HepG2 (cell line): ENCODE measurements at regions not wholly inside any gene's neighbourhood (a gene's known extent, or its start where the extent isn't known, plus 50 kb on each side); places are given as distances from the start of the nearest gene placed in this dataset.

Experiments
- ATAC-seq: fragments of 200-7000 bp; cut with Tn5 transposase; 3 replicates; pipeline ENCODE4 v1.9.1; 2020; ENCODE audit warnings: mild to moderate bottlenecking, moderate library complexity
- BruUV-seq: library from RNA; stranded (reverse); fragments of 400-500 nt; replicated peaks from 2 replicates; lab custom pipeline; 2021; lab: Mats Ljungman, UMichigan
- CTCF ChIA-PET: fragments of 300-600 bp; formaldehyde crosslinking; extraction: SDS; loops from one replicate; lab custom pipeline; 2021; ENCODE audit warnings: low total read pairs, inconsistent platforms, low intra/inter-chr PET ratio; lab: Yijun Ruan, JAX
- POLR2A ChIA-PET: fragments of 350-600 bp; sonication (Branson Sonifier 250); formaldehyde crosslinking; loops from one replicate; lab custom pipeline; 2020; ENCODE audit warnings: antibody characterized with exemption, inconsistent platforms; lab: Yijun Ruan, JAX
- DNase-seq: peaks from one replicate; pipeline ENCODE4 v3.0.0-alpha.2; 2015; ENCODE audit warnings: low spot score
- FAIRE-seq: peaks from 3 replicates; lab custom pipeline; 2011; peaks lifted over from hg19 to GRCh38; lab: Jason Lieb, UNC
- H2AFZ ChIP-seq: one replicate; pipeline ENCODE4 v1.6.1; 2011; ENCODE audit warnings: low read length, inconsistent platforms
- H3K27ac ChIP-seq: fragments of 300-600 bp; 3 replicates; pipeline ENCODE4 v1.8.0; 2011; ENCODE audit warnings: mixed run types, mild to moderate bottlenecking, mixed read lengths, low read length, inconsistent platforms; ENCODE audit not compliant: insufficient read depth; ENCODE audit errors: extremely low read length
- H3K27me3 ChIP-seq, 2 experiments: fragments of 200-600 bp in 1 of 2; 2 replicates in 1 of 2; 3 replicates in 1 of 2; pipeline versions ENCODE4 v1.6.0 to v1.8.0; 2011; ENCODE audit warnings: low read length in 2 of 2, mild to moderate bottlenecking in 2 of 2, moderate library complexity in 2 of 2, inconsistent platforms in 1 of 2; ENCODE audit not compliant: insufficient read depth in 2 of 2, control insufficient read depth in 1 of 2
- H3K36me3 ChIP-seq, 2 experiments: fragments of 200-600 bp in 1 of 2; replicated peaks in 1 of 2; 2 replicates in 1 of 2; 3 replicates in 1 of 2; pipeline versions ENCODE4 v1.5.1 to v1.8.0; 2011; ENCODE audit warnings: low read length in 2 of 2, inconsistent platforms in 1 of 2; ENCODE audit not compliant: insufficient read depth in 2 of 2, control insufficient read depth in 1 of 2
- H3K4me1 ChIP-seq: 2 replicates; pipeline ENCODE4 v1.5.1; 2012; ENCODE audit warnings: low read length, inconsistent platforms; ENCODE audit not compliant: insufficient read depth
- H3K4me2 ChIP-seq: 2 replicates; pipeline ENCODE4 v1.6.0; 2011; ENCODE audit warnings: low read depth, low read length, inconsistent platforms
- H3K4me3 ChIP-seq, 3 experiments: fragments of 200-600 bp in 1 of 3; sonication (generic), shearing (Covaris generic) in 1 of 3; replicated peaks in 1 of 3; 2 replicates each; pipeline ENCODE4 v1.5.1; 2011 to 2016; ENCODE audit warnings: low read length in 3 of 3, inconsistent platforms in 2 of 3, low read depth in 2 of 3, mild to moderate bottlenecking in 2 of 3, control low read depth in 1 of 3, mixed read lengths in 1 of 3; ENCODE audit not compliant: insufficient read depth in 1 of 3
- H3K79me2 ChIP-seq: one replicate; pipeline ENCODE4 v1.6.1; 2011; ENCODE audit warnings: low read length, inconsistent platforms; ENCODE audit not compliant: insufficient read depth
- H3K9ac ChIP-seq: 2 replicates; pipeline ENCODE4 v1.6.0; 2011; ENCODE audit warnings: mild to moderate bottlenecking, low read depth, low read length, inconsistent platforms; ENCODE audit not compliant: insufficient read depth
- H3K9me3 ChIP-seq: 2 replicates; pipeline ENCODE4 v1.5.1; 2012; ENCODE audit warnings: mild to moderate bottlenecking, low read length
- H4K20me1 ChIP-seq: 2 replicates; pipeline ENCODE4 v1.6.0; 2011; ENCODE audit warnings: inconsistent platforms, mild to moderate bottlenecking, low read length, moderate library complexity; ENCODE audit not compliant: insufficient read depth
- ARNT ChIP-seq: fragments of 450-650 bp; IDR thresholded peaks from 2 replicates; pipeline ENCODE4 v1.6.1; 2017
- HIC2 ChIP-seq: sonication (generic); formaldehyde crosslinking; IDR thresholded peaks from 2 replicates; pipeline ENCODE4 v1.9.0; 2022; ENCODE audit warnings: low read depth, missing genetic modification reagents
- KAT8 ChIP-seq: IDR thresholded peaks from 2 replicates; pipeline ENCODE4 v1.6.1; 2016; ENCODE audit warnings: missing genetic modification reagents, missing compliant biosample characterization
- KMT2A ChIP-seq: sonication (generic); formaldehyde crosslinking; IDR thresholded peaks from 2 replicates; pipeline ENCODE4 v1.4.0; 2020; ENCODE audit warnings: missing genetic modification reagents
- MED13 ChIP-seq: sonication (generic); formaldehyde crosslinking; IDR thresholded peaks from 2 replicates; pipeline ENCODE4 v1.5.0; 2020; ENCODE audit warnings: missing genetic modification reagents
- MZF1 ChIP-seq: sonication (generic); formaldehyde crosslinking; IDR thresholded peaks from 2 replicates; pipeline ENCODE4 v1.8.1; 2023; ENCODE audit warnings: mild to moderate bottlenecking, missing genetic modification reagents, borderline replicate concordance
- NR2F2 ChIP-seq: IDR thresholded peaks from 2 replicates; pipeline ENCODE4 v1.6.1; 2012; ENCODE audit warnings: low read depth, inconsistent platforms, borderline replicate concordance
- RFX3 ChIP-seq: IDR thresholded peaks from 2 replicates; pipeline ENCODE4 v1.6.1; 2016; ENCODE audit warnings: missing biosample characterization, missing genetic modification reagents
- TBX2 ChIP-seq: sonication (generic); formaldehyde crosslinking; IDR thresholded peaks from 2 replicates; pipeline ENCODE4 v1.5.0; 2020; ENCODE audit warnings: missing genetic modification reagents, mild to moderate bottlenecking, borderline replicate concordance
- ZFP82 ChIP-seq: sonication (generic); formaldehyde crosslinking; IDR thresholded peaks from 2 replicates; pipeline ENCODE4 v1.5.1; 2020; ENCODE audit warnings: mild to moderate bottlenecking, missing genetic modification reagents, borderline replicate concordance
- ZNF205 ChIP-seq: IDR thresholded peaks from 2 replicates; pipeline ENCODE4 v1.6.1; 2018; ENCODE audit warnings: missing biosample characterization, missing genetic modification reagents
- ZNF251 ChIP-seq: sonication (generic); formaldehyde crosslinking; IDR thresholded peaks from 2 replicates; pipeline ENCODE4 v1.9.0; 2021; ENCODE audit warnings: mild to moderate bottlenecking, missing genetic modification reagents
- ZNF3 ChIP-seq: IDR thresholded peaks from 2 replicates; pipeline ENCODE4 v1.7.0; 2017; ENCODE audit warnings: inconsistent platforms
- ZNF335 ChIP-seq: sonication (generic); formaldehyde crosslinking; IDR thresholded peaks from 2 replicates; pipeline ENCODE4 v1.4.0; 2020; ENCODE audit warnings: missing genetic modification reagents
- ZNF576 ChIP-seq: sonication (generic); formaldehyde crosslinking; IDR thresholded peaks from 2 replicates; pipeline ENCODE4 v1.4.0; 2020; ENCODE audit warnings: mild to moderate bottlenecking, missing genetic modification reagents
- ZNF615 ChIP-seq: sonication (generic); formaldehyde crosslinking; IDR thresholded peaks from 2 replicates; pipeline ENCODE4 v1.5.0; 2020; ENCODE audit warnings: mild to moderate bottlenecking, missing genetic modification reagents, borderline replicate concordance
- WGBS: methylation state at CpG from one replicate; pipeline ENCODE4 v1.1.6; 2017; ENCODE audit warnings: low lambda C conversion rate; 5-methylcytosine and 5-hydroxymethylcytosine counted together
- in situ Hi-C: cut with HindIII; loops from 2 replicates; pipeline ENCODE4 v1.10.0; 2017; ENCODE audit warnings: low pct_unique_long_range_greater_than_20kb; ENCODE audit not compliant: extremely low pct_ligation_motif_present
- intact Hi-C: fragments of 100-400 bp; cut with micrococcal nuclease; formaldehyde crosslinking; loops from one replicate; pipeline ENCODE4 v1.10.0; 2022; ENCODE audit not compliant: unreplicated experiment

GRCh38 chr3:34956511-34956910, 682.8 kb upstream of the ARPP21 start:
- H3K36me3 ChIP-seq = no peaks in the 10 kb centered on the region
- in situ Hi-C loops = no loop called here
- intact Hi-C loops = no loop called here
- WGBS = 44% methylated on average over 1 of the region's 1 CpG
- no peak overlapping the region for H3K4me2 ChIP-seq
- no peaks in the 10 kb centered on the region for H3K79me2 ChIP-seq
- H3K4me1 ChIP-seq = no peaks in the 10 kb centered on the region
- ATAC-seq (no peak), DNase-seq (no peak), FAIRE-seq (no peak)
- H3K27me3 ChIP-seq = no peaks in the 10 kb centered on the region; a peak in 1 of 5 replicates
- H4K20me1 ChIP-seq = no peaks in the 10 kb centered on the region
- peaks cover 59% of the 10 kb centered on the region for H3K9me3 ChIP-seq
- no TSS peak for BruUV-seq
- no peak overlapping the region for H3K4me3 ChIP-seq
- ChIA-PET CTCF (no interaction called here), POLR2A (no interaction called here)
- no peak overlapping the region for H2AFZ ChIP-seq
- H3K27ac ChIP-seq = no peak overlapping the region
- no peak for TF ChIP-seq ZFP82 (CRISPR knock-in tag)
- no peak for TF ChIP-seq KAT8 (CRISPR knock-in tag)
- no peak for TF ChIP-seq ZNF335 (CRISPR knock-in tag)
- no peak for TF ChIP-seq TBX2 (CRISPR knock-in tag)
- TF ChIP-seq KMT2A = no peak
- TF ChIP-seq RFX3 (CRISPR knock-in tag) = no peak
- no peak for TF ChIP-seq NR2F2
- TF ChIP-seq ZNF3 (CRISPR knock-in tag) = no peak
- no peak for TF ChIP-seq ZNF205
- TF ChIP-seq ARNT = no peak
- no peak overlapping the region for H3K9ac ChIP-seq

GRCh38 chr3:34957677-34958076, 681.6 kb upstream of the ARPP21 start:
- DNase-seq (no peak), ATAC-seq (no peak), FAIRE-seq (no peak)
- Histone ChIP-seq H3K27me3 (no peaks in the 10 kb centered on the region; a peak in 1 of 5 replicates), H3K4me3 (no peak overlapping the region), H3K4me2 (no peak overlapping the region), H3K9me3 (peaks cover 68% of the 10 kb centered on the region), H3K9ac (no peak overlapping the region), H3K27ac (no peak overlapping the region), H4K20me1 (no peaks in the 10 kb centered on the region), H3K36me3 (no peaks in the 10 kb centered on the region)
- no TSS peak for BruUV-seq
- in situ Hi-C loops (no loop called here), intact Hi-C loops (no loop called here)
- WGBS = 0% methylated on average over 1 of the region's 1 CpG
- TF ChIP-seq HIC2 (CRISPR knock-in tag) (no peak), MZF1 (CRISPR knock-in tag) (no peak), ZNF251 (CRISPR knock-in tag) (no peak), ZNF576 (CRISPR knock-in tag) (no peak), MED13 (CRISPR knock-in tag) (no peak), ZNF615 (CRISPR knock-in tag) (no peak)
- TF ChIP-seq, all 625 proteins: peak for 0
- CTCF ChIA-PET = no interaction called here
- Histone ChIP-seq H3K4me1 (no peaks in the 10 kb centered on the region), H3K79me2 (no peaks in the 10 kb centered on the region), H2AFZ (no peak overlapping the region)
- POLR2A ChIA-PET = no interaction called here
